Suppressor macrophage treated with lipopolysaccharide for 4 hours (primary cell): ENCODE measurements at regions not wholly inside any gene's neighbourhood (a gene's known extent, or its start where the extent isn't known, plus 50 kb on each side); places are given as distances from the start of the nearest gene placed in this dataset.

Experiments used
- DNase-seq: peaks from one replicate; pipeline ENCODE4 v3.0.0-alpha.2; 2020

GRCh38 chr4:130092187-130093015 lies 996.4 kb downstream of the C4orf33 start:
- no peak for DNase-seq

- no peak for DNase-seq
Measured at GRCh38 chr4:130099105-130099504, 1003.2 kb downstream of the C4orf33 start.

- no peak for DNase-seq
Measured at GRCh38 chr4:130110189-130110588, 1014.2 kb downstream of the C4orf33 start.

- DNase-seq = no peak
Measured at GRCh38 chr4:130110770-130111169, 1014.8 kb downstream of the C4orf33 start.

GRCh38 chr4:130124066-130124465 lies 1028.1 kb downstream of the C4orf33 start:
- no peak for DNase-seq

- DNase-seq = no peak
Measured at GRCh38 chr4:130125467-130125866, 1029.5 kb downstream of the C4orf33 start.

- no peak for DNase-seq
Measured at GRCh38 chr4:130127297-130127696, 1031.3 kb downstream of the C4orf33 start.

GRCh38 chr4:130131536-130131935 lies 1035.6 kb downstream of the C4orf33 start:
- no peak for DNase-seq

- DNase-seq = no peak
Measured at GRCh38 chr4:130141651-130142050, 1045.7 kb downstream of the C4orf33 start.

GRCh38 chr4:130143656-130144055 lies 1047.7 kb downstream of the C4orf33 start:
- no peak for DNase-seq

- DNase-seq = no peak
Measured at GRCh38 chr4:130146773-130147172, 1050.8 kb downstream of the C4orf33 start.

GRCh38 chr4:130147641-130148040 lies 1051.7 kb downstream of the C4orf33 start:
- no peak for DNase-seq

GRCh38 chr4:130154901-130155300 lies 1058.9 kb downstream of the C4orf33 start:
- no peak for DNase-seq

GRCh38 chr4:130163701-130164100 lies 1067.7 kb downstream of the C4orf33 start:
- DNase-seq = no peak

GRCh38 chr4:130165381-130165780 lies 1069.4 kb downstream of the C4orf33 start:
- DNase-seq = no peak

GRCh38 chr4:130172156-130172555 lies 1076.2 kb downstream of the C4orf33 start:
- no peak for DNase-seq

GRCh38 chr4:130178106-130178505 lies 1082.2 kb downstream of the C4orf33 start:
- no peak for DNase-seq

- no peak for DNase-seq
Measured at GRCh38 chr4:130183096-130183495, 1087.1 kb downstream of the C4orf33 start.

GRCh38 chr4:130183766-130184165 lies 1087.8 kb downstream of the C4orf33 start:
- DNase-seq = no peak

- DNase-seq = no peak
Measured at GRCh38 chr4:130185123-130185522, 1089.2 kb downstream of the C4orf33 start.

GRCh38 chr4:130186931-130187330 lies 1091.0 kb downstream of the C4orf33 start:
- DNase-seq = no peak

GRCh38 chr4:130187587-130187986 lies 1091.6 kb downstream of the C4orf33 start:
- no peak for DNase-seq

GRCh38 chr4:130192787-130193186 lies 1096.8 kb downstream of the C4orf33 start:
- DNase-seq = no peak

GRCh38 chr4:130197946-130198345 lies 1102.0 kb downstream of the C4orf33 start:
- no peak for DNase-seq

- DNase-seq = no peak
Measured at GRCh38 chr4:130203571-130203970, 1107.6 kb downstream of the C4orf33 start.
